ENCODE measurements at regions not wholly inside any gene's neighbourhood (a gene's known extent, or its start where the extent isn't known, plus 50 kb on each side); places are given as distances from the start of the nearest gene placed in this dataset.
"Not testable (repeated sequence)": the region's sequence is repeated elsewhere in the genome, so short reads cannot be mapped to it uniquely, and the experiment has no call there.

DNA sequence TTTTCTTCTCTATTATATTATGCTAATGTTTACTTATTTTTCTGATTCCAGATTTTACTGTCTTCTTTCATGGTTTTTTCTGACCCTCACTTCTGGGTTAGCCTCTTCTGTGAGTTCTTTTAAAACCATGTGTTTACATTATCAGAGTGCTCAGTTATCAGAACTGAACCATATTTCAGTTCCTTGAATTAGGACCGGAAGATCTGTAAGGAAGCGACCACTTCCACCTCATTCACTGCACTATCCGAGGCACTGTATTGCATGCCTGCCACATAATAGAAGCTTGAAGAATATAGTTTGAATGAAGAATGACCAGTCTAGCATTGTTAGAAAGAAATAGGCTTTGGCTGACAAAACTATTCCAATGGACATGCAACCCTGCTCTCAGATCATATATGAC is 281.0 kb upstream of the DEPDC1 start:
- no peak overlapping the region for H3K4me3 ChIP-seq (ENCODE audit: low read length)
- TF ChIP-seq, protein P1, sequence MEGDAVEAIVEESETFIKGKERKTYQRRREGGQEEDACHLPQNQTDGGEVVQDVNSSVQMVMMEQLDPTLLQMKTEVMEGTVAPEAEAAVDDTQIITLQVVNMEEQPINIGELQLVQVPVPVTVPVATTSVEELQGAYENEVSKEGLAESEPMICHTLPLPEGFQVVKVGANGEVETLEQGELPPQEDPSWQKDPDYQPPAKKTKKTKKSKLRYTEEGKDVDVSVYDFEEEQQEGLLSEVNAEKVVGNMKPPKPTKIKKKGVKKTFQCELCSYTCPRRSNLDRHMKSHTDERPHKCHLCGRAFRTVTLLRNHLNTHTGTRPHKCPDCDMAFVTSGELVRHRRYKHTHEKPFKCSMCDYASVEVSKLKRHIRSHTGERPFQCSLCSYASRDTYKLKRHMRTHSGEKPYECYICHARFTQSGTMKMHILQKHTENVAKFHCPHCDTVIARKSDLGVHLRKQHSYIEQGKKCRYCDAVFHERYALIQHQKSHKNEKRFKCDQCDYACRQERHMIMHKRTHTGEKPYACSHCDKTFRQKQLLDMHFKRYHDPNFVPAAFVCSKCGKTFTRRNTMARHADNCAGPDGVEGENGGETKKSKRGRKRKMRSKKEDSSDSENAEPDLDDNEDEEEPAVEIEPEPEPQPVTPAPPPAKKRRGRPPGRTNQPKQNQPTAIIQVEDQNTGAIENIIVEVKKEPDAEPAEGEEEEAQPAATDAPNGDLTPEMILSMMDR (conservative IDR thresholded peaks at IDR 0.05; ENCODE audit: low read depth, low read length), result no peak
- no peak for DNase-seq (ENCODE audit: low read depth)

DNA sequence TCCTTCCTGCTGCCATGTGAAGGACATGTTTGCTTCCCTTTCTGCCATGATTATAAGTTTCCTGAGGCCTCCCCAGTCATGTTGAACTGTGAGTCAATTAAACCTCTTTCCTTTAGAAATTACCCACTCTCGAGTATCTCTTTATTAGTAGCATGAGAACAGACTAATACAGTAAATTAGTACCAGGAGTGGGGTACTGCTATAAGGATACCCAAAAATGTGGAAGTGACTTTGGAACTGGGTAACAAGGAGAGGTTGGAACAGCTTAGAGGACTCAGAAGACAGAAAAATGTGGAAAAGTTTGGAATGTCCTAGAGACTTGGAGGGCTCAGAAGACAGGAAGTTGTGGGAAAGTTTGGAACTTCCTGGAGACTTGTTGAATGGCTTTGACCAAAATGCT is 283.0 kb upstream of the DEPDC1 start:
- not testable (repeated sequence) for DNase-seq (ENCODE audit: low read depth); H3K4me3 ChIP-seq (ENCODE audit: low read length)

DNA sequence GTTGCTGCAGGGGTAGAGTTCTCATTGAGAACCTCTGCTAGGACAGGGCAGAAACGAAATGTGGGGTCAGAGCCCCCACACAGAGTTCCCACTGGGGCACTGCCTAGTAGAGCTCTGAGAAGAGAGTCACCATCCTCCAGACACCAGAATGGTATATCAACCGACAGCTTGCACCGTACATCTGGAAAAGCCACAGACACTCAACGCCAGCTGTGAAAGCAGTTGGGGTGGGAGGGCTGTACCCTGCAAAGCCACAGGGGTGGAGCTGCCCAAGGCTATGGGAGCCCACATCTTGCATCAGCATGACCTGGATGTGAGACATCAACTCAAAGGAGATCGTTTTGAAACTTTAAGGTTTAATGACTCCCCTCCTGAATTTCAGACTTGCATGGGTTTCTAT is 284.0 kb upstream of the DEPDC1 start:
- H3K4me3 ChIP-seq (ENCODE audit: low read length), result no peak overlapping the region
- TF ChIP-seq, protein P1 (conservative IDR thresholded peaks at IDR 0.05; ENCODE audit: low read depth, low read length), result no peak
- no peak for DNase-seq (ENCODE audit: low read depth)

DNA sequence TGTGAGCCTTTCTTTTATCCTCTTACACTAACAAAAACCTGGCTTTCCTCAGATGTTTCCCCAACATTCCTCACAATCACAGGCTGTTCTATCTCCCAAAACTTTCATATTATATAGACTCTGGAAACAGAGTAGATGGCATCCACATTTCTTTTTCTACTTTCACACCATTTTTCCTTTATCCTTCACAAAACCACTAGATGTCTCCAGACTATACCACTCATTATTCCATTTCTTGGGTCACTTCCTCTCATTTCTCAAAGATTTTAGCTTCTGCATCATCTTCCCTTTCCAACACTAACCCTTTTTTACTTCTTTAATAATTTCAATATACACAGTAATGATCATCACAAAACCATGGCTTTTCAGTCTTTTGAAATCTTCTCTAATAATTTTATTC is 286.0 kb upstream of the DEPDC1 start:
- TF ChIP-seq, protein P1 (conservative IDR thresholded peaks at IDR 0.05; ENCODE audit: low read depth, low read length), result no peak
- no peak overlapping the region for H3K4me3 ChIP-seq (ENCODE audit: low read length)
- DNase-seq (ENCODE audit: low read depth), result no peak

DNA sequence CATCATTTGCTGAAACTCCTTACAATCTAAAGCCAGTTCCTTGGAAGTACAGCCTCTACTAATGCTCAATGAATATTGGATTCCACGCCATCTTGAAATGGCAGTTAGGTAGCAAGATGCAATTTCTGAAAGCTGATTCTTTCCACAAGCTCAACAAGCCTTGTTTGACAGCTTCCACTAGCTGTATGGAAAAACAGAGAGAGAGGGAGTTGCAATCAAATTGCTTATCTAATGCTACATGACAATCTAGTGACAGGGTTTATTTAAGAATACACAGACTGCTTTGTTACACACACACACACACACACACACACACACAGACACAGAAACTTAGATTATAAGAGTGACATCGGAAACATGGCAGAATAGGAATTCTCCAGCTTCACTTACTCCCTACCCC is 288.4 kb upstream of the DEPDC1 start:
- no peak overlapping the region for H3K4me3 ChIP-seq (ENCODE audit: low read length)
- TF ChIP-seq, protein P1 (conservative IDR thresholded peaks at IDR 0.05; ENCODE audit: low read depth, low read length), result no peak
- no peak for DNase-seq (ENCODE audit: low read depth)

DNA sequence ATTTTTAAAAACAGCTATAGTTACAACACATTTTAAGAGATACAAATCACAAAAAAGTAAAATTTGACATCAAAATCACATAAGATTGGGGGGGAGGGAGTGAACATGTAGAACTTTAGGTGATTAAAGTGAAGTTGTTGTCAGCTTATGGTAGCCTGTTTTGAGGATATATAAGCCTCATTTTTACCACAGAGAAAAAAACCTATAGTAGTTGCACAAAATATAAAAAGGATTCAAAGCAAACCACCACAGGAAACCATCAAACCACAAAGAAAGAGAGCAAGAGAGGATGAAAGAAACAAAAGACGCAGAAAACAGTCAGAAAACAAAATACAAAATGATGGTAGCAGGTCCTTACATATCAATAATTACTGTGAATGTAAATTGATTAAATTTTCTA is 291.9 kb upstream of the DEPDC1 start:
- no peak for DNase-seq (ENCODE audit: low read depth)
- TF ChIP-seq, protein P1 (conservative IDR thresholded peaks at IDR 0.05; ENCODE audit: low read depth, low read length), result no peak
- no peak overlapping the region for H3K4me3 ChIP-seq (ENCODE audit: low read length)

DNA sequence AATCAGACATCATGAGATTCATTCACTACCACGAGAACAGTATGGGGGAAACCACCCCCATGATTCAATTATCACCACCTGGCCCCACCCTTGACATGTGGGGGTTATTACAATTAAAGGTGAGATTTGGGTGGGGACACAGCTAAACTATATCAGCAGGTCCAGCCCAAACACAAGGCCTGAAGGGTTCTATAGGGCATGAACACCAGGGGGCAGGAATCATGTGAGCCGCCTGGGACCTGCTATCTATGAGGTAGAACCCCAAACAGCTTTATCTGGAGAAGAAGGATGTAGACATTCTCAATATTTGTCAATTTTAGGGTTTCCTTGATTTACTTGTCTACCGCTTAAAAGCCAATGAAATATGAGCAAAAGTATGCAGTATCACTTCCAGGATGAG is 294.9 kb upstream of the DEPDC1 start:
- no peak for DNase-seq (ENCODE audit: low read depth)
- TF ChIP-seq, protein P1 (conservative IDR thresholded peaks at IDR 0.05; ENCODE audit: low read depth, low read length), result no peak

DNA sequence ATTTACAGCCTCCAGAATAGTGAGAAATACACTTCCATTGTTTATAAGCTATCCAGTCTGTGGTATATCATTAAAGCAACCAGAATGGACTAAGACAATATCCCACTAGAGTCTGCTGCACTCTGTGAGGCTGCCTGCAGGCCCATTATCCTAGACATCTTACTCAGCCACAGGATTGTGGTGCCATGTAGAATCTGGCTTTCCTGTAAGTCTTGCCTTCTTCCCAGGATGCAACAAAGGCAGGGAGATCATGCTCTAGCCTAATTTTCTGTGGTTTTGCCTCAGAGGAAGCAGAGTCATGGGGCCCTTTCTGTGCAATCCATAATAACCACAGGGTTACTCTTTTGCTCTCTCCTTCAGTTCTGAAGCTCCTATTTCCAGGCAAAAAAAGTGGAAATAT is 299.1 kb upstream of the DEPDC1 start:
- H3K4me3 ChIP-seq (ENCODE audit: low read length), result no peak overlapping the region
- TF ChIP-seq, protein P1 (conservative IDR thresholded peaks at IDR 0.05; ENCODE audit: low read depth, low read length), result no peak
- no peak for DNase-seq (ENCODE audit: low read depth)

More for the DNA sequence above, 294.9 kb upstream of the DEPDC1 start:
- H3K4me3 ChIP-seq (ENCODE audit: low read length), result no peak overlapping the region

Data from retinal pigment epithelial cell (primary cell).